ENCODE measurements at regions not wholly inside any gene's neighbourhood (a gene's known extent, or its start where the extent isn't known, plus 50 kb on each side); places are given as distances from the start of the nearest gene placed in this dataset.

DNA sequence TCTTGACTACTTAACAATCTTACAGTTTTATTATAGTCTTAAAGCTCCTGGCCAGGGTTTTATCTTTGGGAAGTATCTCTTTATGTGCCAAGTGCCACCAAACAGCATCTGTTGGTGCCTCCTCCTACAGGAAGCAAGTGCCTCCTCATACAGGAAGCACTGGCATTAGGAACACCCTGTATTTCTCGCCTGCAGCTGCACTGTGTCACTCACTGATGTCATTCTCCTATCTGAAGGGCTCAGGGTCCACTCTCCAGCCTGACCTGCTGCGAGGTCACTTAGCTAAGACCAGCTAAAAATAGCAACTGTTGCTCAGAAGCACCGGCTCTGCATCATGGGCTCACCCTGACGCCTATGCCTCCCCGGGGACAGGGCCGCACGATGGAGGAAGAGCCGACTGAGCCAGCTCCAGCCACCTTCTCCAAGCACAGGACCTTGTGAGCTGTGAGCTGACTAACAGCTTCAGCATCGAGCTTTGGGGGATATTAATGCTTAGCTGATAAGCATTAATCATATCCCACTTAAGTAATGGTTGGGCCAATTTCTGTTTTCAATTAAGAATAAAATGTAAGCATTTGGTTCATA lies 66.3 kb upstream of the CD93 start (continued):
- TF ChIP-seq, protein P1, sequence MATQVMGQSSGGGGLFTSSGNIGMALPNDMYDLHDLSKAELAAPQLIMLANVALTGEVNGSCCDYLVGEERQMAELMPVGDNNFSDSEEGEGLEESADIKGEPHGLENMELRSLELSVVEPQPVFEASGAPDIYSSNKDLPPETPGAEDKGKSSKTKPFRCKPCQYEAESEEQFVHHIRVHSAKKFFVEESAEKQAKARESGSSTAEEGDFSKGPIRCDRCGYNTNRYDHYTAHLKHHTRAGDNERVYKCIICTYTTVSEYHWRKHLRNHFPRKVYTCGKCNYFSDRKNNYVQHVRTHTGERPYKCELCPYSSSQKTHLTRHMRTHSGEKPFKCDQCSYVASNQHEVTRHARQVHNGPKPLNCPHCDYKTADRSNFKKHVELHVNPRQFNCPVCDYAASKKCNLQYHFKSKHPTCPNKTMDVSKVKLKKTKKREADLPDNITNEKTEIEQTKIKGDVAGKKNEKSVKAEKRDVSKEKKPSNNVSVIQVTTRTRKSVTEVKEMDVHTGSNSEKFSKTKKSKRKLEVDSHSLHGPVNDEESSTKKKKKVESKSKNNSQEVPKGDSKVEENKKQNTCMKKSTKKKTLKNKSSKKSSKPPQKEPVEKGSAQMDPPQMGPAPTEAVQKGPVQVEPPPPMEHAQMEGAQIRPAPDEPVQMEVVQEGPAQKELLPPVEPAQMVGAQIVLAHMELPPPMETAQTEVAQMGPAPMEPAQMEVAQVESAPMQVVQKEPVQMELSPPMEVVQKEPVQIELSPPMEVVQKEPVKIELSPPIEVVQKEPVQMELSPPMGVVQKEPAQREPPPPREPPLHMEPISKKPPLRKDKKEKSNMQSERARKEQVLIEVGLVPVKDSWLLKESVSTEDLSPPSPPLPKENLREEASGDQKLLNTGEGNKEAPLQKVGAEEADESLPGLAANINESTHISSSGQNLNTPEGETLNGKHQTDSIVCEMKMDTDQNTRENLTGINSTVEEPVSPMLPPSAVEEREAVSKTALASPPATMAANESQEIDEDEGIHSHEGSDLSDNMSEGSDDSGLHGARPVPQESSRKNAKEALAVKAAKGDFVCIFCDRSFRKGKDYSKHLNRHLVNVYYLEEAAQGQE (IDR thresholded peaks at IDR 0.05; ENCODE audit: borderline replicate concordance) = peak; percentile 18; the same call in 1 of the 2 replicates
- TF ChIP-seq, protein P1 (CRISPR knock-in tag; IDR thresholded peaks at IDR 0.05; ENCODE audit: low read depth) = no peak
- TF ChIP-seq PTBP1 (IDR thresholded peaks at IDR 0.05; ENCODE audit: low read depth, low read length) (no peak), MAZ (CRISPR knock-in tag; conservative IDR thresholded peaks at IDR 0.05 in 1 of 2, IDR thresholded peaks at IDR 0.05 in 1 of 2) (peak in 1 of 2 experiments; percentile 28; a peak in 1 of 4 replicates), NRF1 (conservative IDR thresholded peaks at IDR 0.05 in 1 of 2, IDR thresholded peaks at IDR 0.05 in 1 of 2) (peak; percentile 23 to 25; a peak in 2 of 4 replicates), TRIM24 (IDR thresholded peaks at IDR 0.05) (peak; percentile 56 to 71; a peak in 2 of 4 replicates), NFE2 (IDR thresholded peaks at IDR 0.05; ENCODE audit: low read depth) (peak; percentile 44; the same call in 1 of the 2 replicates), XRCC3 (IDR thresholded peaks at IDR 0.05) (no peak), ETV6 (IDR thresholded peaks at IDR 0.05; ENCODE audit: borderline replicate concordance in 1 of 2, low read depth in 2 of 2, low read length in 1 of 2) (peak; percentile 16 to 89; a peak in 2 of 4 replicates), ETV6 (CRISPR knock-in tag; IDR thresholded peaks at IDR 0.05; ENCODE audit: borderline replicate concordance) (no peak), ZBTB7A (IDR thresholded peaks at IDR 0.05; ENCODE audit: borderline replicate concordance, control insufficient read depth, low read depth, low read length) (peak; percentile 59; the same call in 1 of the 2 replicates), SOX6 (IDR thresholded peaks at IDR 0.05) (peak; percentile 61), ZNF24 (IDR thresholded peaks at IDR 0.05) (peak; percentile 48), ID3 (CRISPR knock-in tag; IDR thresholded peaks at IDR 0.05) (no peak), ID3 (tag; IDR thresholded peaks at IDR 0.05) (0 out of 2 replicates have a peak, but pooled peaks have one; percentile 43), ZBTB1 (CRISPR knock-in tag; IDR thresholded peaks at IDR 0.05; ENCODE audit: borderline replicate concordance, low read depth) (no peak)
- TF ChIP-seq, protein P2, sequence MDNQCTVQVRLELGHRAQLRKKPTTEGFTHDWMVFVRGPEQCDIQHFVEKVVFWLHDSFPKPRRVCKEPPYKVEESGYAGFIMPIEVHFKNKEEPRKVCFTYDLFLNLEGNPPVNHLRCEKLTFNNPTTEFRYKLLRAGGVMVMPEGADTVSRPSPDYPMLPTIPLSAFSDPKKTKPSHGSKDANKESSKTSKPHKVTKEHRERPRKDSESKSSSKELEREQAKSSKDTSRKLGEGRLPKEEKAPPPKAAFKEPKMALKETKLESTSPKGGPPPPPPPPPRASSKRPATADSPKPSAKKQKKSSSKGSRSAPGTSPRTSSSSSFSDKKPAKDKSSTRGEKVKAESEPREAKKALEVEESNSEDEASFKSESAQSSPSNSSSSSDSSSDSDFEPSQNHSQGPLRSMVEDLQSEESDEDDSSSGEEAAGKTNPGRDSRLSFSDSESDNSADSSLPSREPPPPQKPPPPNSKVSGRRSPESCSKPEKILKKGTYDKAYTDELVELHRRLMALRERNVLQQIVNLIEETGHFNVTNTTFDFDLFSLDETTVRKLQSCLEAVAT (IDR thresholded peaks at IDR 0.05) = peak in 1 of 2 experiments; percentile 26; a peak in 2 of 4 replicates
- TF ChIP-seq, protein P3, sequence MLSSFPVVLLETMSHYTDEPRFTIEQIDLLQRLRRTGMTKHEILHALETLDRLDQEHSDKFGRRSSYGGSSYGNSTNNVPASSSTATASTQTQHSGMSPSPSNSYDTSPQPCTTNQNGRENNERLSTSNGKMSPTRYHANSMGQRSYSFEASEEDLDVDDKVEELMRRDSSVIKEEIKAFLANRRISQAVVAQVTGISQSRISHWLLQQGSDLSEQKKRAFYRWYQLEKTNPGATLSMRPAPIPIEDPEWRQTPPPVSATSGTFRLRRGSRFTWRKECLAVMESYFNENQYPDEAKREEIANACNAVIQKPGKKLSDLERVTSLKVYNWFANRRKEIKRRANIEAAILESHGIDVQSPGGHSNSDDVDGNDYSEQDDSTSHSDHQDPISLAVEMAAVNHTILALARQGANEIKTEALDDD (IDR thresholded peaks at IDR 0.05) = peak; percentile 37; the same call in 1 of the 2 replicates
